ENCODE measurements at regions not wholly inside any gene's neighbourhood (a gene's known extent, or its start where the extent isn't known, plus 50 kb on each side); places are given as distances from the start of the nearest gene placed in this dataset.

DNA sequence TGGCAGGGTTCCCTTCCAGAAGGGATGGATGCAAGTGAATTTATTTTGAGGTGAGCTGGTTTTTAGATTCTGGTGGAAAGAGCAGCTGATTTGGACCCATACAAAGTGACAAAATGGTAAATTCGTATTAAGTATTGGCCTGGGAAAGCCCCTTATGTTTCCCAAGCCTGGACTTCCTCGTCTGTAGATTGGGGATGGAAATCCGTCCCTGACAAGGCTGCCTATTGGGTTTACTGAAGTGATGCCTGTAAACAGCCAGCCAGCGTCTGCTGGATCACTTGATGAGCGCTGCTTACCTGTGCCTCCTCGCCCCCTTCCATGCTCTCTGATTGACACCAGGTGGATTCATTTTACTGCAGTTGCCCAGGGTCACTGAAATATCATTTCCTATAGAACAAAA is 233.8 kb downstream of the GADD45G start:
- Histone ChIP-seq H3K4me3 (no peak overlapping the region), H3K36me3 (ENCODE audit: insufficient read depth) (no peaks in the 10 kb centered on the region), H3K9me2 (ENCODE audit: insufficient read depth) (no peaks in the 10 kb centered on the region), H3K79me2 (replicated peaks; ENCODE audit: insufficient read depth) (no peaks in the 10 kb centered on the region), H3F3A (replicated peaks; ENCODE audit: low read depth) (no peaks in the 10 kb centered on the region), H2AFZ (no peak overlapping the region), H3K27me3 (ENCODE audit: insufficient read depth) (no peaks in the 10 kb centered on the region), H4K20me1 (replicated peaks; ENCODE audit: insufficient read depth) (no peaks in the 10 kb centered on the region), H3K27ac (ENCODE audit: low read depth) (no peak overlapping the region), H3K4me2 (no peak overlapping the region), H3K4me1 (ENCODE audit: insufficient read depth) (peaks cover 26% of the 10 kb centered on the region)
- TF ChIP-seq REST (IDR thresholded peaks at IDR 0.05; ENCODE audit: unreplicated experiment), result no peak
- TF ChIP-seq EZH2 (IDR thresholded peaks at IDR 0.05; ENCODE audit: low read depth, unreplicated experiment), result no peak
- TF ChIP-seq, protein P1, sequence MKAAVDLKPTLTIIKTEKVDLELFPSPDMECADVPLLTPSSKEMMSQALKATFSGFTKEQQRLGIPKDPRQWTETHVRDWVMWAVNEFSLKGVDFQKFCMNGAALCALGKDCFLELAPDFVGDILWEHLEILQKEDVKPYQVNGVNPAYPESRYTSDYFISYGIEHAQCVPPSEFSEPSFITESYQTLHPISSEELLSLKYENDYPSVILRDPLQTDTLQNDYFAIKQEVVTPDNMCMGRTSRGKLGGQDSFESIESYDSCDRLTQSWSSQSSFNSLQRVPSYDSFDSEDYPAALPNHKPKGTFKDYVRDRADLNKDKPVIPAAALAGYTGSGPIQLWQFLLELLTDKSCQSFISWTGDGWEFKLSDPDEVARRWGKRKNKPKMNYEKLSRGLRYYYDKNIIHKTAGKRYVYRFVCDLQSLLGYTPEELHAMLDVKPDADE (IDR thresholded peaks at IDR 0.05), result no peak
- TF ChIP-seq POLR2AphosphoS5 (IDR thresholded peaks at IDR 0.05; ENCODE audit: low read depth), result no peak
- no peak for TF ChIP-seq JUNB (IDR thresholded peaks at IDR 0.05; ENCODE audit: unreplicated experiment)
- TF ChIP-seq, protein P2, sequence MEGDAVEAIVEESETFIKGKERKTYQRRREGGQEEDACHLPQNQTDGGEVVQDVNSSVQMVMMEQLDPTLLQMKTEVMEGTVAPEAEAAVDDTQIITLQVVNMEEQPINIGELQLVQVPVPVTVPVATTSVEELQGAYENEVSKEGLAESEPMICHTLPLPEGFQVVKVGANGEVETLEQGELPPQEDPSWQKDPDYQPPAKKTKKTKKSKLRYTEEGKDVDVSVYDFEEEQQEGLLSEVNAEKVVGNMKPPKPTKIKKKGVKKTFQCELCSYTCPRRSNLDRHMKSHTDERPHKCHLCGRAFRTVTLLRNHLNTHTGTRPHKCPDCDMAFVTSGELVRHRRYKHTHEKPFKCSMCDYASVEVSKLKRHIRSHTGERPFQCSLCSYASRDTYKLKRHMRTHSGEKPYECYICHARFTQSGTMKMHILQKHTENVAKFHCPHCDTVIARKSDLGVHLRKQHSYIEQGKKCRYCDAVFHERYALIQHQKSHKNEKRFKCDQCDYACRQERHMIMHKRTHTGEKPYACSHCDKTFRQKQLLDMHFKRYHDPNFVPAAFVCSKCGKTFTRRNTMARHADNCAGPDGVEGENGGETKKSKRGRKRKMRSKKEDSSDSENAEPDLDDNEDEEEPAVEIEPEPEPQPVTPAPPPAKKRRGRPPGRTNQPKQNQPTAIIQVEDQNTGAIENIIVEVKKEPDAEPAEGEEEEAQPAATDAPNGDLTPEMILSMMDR (conservative IDR thresholded peaks at IDR 0.05; ENCODE audit: low read depth in 2 of 2), result no peak
- TF ChIP-seq ZNF331 (CRISPR knock-in tag; IDR thresholded peaks at IDR 0.05; ENCODE audit: low read depth), result no peak
- TF ChIP-seq ZNF462 (CRISPR knock-in tag; IDR thresholded peaks at IDR 0.05), result no peak
- no peak for TF ChIP-seq EZH2phosphoT487 (IDR thresholded peaks at IDR 0.05; ENCODE audit: unreplicated experiment)
- TF ChIP-seq ZNF114 (CRISPR knock-in tag; IDR thresholded peaks at IDR 0.05), result no peak
- TF ChIP-seq STAT1 (IDR thresholded peaks at IDR 0.05; ENCODE audit: unreplicated experiment), result no peak
- no peak for TF ChIP-seq CREB1 (CRISPR knock-in tag; IDR thresholded peaks at IDR 0.05; ENCODE audit: low read depth)
- Mint-ChIP-seq H3K27me3 (ENCODE audit: insufficient read depth, low read depth, poor library complexity) (peaks cover 4% of the 10 kb centered on the region), H3K9me3 (no peaks in the 10 kb centered on the region), H3K4me3 (no peak overlapping the region), H3K27ac (no peak overlapping the region), H3K36me3 (ENCODE audit: low read depth) (no peaks in the 10 kb centered on the region), H3K4me1 (peaks cover 47% of the 10 kb centered on the region)
- ATAC-seq, result no peak
- no peak for DNase-seq (ENCODE audit: low spot score)

Measured in GM23338 (cell line).